ENCODE measurements at regions not wholly inside any gene's neighbourhood (a gene's known extent, or its start where the extent isn't known, plus 50 kb on each side); places are given as distances from the start of the nearest gene placed in this dataset.
A peak's percentile ranks its signal among the peaks of the same experiment; 100 is the strongest.
"Not testable (repeated sequence)": the region's sequence is repeated elsewhere in the genome, so short reads cannot be mapped to it uniquely, and the experiment has no call there.

DNA sequence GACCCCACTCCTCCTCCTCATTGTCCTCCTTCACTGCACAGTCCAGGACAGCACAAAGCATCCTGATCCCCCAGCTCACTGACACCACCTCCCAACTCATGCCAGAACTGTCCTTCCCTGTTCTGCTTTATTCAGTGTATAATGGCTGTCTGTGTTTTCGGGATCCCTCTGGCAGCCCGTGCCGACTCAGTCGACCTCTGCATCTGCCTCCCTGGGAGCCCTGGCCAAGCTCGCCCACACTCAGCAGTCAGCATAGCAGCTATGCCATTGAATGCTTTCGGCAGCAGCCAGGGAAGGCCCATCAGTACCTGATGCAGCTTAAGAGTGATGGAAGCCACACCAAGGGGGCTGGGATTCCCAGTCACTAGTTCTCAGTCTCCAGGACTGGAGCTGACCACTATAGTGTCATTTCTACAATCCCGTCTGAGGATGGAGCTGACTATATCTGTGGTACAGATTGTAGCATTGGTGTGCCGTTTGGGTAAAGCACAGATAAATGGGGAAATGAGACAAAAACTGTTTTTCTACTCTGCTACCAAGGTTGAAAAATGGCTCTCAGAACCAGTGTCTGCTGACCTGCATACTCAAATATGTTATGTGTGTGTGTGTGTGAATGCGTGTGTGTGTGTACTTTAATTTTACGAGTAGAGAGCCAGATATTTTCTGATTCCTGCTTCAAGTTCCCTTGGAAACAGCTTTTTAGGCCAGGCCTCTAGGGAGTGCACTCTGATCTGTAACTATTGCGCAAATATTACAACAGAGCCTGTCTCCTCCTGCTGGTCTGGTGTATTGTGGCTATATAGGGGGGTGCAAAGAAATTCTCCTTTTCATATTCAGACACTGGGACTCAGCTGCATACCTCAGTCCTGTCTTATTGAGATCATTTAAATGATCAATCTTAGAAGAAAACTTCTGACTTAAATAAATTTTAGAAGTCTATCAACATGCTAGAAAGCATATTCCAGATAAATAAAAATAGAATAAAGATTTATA lies 78.8 kb upstream of the TOP3B start:
- peak in 20 of 56 donors; percentile 8 to 48 (median 20) for DNase-seq

DNA sequence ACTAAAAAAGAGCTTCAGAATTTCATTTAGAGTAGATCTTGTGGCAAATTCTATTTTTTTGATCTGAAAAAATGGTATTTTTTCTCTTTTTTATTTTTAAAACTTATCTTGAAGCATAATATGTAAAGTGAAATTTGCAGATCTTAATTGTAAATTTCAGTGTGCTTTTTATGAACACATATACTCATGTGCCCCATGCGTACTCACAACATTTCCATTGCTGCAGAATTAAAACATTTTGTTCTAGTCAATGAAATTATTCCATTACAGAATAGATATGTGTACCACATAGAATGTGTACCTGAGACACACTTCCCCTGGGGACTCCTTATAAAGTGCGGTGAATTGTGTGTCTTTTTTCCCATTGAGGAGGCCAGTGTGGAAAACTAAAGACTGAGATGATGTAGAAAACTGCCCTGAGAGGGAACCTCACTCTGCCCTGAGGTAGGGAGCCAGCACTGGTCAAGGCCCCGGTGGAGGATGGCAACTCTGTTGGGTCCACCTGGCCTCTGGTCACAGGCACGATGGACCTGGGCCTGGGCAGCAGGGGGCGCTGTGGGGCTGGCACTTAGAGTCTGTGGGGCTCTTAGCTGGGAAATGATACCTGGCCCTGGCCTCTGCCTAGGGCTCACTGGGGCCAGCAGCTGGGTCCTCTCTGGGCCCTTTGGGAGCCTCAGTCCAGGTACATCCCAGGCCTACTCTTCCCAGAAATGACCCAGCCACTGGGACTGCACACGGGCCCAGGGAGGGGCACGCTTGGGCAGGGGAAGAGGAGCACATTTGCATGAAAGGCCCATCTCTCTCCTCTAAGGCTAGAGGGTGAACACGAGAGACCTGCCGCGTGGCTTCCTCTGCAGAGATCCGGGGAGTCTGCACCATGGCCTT lies 77.9 kb upstream of the TOP3B start:
- peak in 26 of 56 donors; percentile 5 to 73 (median 26) for DNase-seq

- DNase-seq, result no peak
Observed at GRCh38 chr22:22059291-22060002, 76.9 kb upstream of the TOP3B start.

GRCh38 chr22:22058633-22059290 lies 76.2 kb upstream of the TOP3B start:
- DNase-seq, result no peak

DNA sequence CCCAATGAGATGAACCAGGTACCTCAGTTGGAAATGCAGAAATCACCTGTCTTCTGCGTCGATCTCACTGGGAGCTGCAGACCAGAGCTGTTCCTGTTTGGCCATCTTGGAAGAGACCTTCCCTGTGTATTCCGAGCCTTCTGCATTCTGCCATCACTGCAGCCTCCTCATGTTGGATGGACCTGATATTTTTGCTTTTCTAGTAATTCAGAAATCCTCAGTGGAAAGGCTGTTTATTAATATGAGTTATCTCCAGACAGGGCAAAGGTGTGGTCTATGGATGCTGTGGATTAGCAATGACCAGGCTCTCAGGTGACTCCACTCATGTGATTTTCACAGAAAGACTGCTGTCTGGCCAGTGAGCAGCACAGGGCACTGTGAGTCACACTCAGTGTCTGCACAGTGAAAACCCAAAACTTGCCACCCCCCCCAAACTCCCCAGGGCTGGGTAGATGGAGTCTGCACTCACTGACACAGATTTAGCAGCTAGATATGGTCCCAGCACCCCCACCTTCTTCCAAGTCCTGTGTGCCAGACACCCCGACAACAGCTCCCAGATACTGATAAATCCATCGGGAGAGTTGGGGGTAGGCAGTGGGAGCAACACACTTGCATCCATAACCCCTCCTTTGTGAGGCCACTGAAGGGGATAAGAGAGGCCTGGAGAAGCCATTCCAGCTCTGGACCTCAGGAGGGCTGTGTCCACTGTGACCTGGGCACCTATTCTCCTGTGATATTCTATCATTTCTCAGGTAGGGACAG lies 75.2 kb upstream of the TOP3B start:
- DNase-seq, result no peak

GRCh38 chr22:22056809-22057594 lies 74.4 kb upstream of the TOP3B start:
- not testable (repeated sequence) for DNase-seq

- DNase-seq, result not testable (repeated sequence)
Observed at GRCh38 chr22:22052548-22053139, 70.1 kb upstream of the TOP3B start.

DNA sequence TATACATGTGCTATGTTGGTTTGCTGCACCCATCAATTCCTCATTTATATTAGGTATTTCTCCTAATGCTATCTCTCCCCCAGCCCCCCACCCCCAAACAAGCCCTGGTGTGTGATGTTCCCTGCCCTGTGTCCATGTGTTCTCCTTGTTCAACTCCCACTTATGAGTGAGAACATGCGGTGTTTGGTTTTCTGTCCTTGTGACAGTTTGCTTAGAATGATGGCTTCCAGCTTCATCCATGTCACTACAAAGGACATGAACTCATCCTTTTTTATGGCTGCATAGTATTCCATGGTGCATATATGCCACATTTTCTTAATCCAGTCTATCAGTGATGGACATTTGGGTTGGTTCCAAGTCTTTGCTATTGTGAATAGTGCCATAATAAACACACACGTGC lies 68.4 kb upstream of the TOP3B start:
- not testable (repeated sequence) for DNase-seq

DNA sequence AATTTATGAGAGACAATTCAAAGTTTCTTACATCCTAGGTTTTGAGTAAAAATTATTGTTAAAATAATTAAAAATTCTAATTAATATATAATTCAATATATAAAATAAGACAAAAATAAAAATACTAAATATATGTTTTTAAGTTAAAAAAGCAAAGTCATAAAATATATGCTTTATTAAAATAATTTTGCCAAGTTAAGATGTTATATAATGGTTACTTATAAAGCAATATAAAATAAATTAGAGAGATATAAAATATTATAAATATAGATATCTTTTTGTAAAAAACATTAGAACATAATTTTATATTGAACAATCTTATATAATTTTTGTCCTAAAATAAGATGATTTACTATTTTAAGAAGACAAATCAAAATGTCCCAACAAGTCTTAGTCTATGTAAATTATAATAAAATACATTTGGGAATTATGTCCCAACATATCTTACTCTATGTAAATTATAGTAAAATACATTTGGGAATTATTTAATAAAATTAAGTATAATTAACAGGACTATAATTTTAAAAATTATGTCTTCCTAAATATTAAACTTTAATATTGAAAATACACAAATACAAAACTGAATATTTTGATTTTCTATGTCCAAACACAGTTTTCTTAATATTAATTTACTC lies 67.7 kb upstream of the TOP3B start:
- DNase-seq, result no peak

DNA sequence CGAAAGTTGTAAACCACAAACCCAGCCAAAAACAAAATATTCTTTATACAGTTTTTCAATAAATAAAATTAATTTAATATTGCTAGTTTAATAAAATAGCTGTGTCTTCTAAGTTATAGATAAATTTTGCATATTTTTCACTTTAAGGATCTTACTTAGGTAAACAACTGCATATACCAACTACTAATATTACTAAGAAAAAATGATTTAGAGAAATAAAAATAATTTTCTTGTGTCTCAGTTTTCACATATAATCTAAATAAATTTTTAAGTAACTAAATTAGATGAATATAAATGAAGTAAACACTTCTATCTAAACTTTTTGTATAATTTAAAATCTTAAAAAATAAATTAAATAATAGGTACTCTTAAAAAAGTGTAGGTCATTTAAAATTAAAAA lies 67.1 kb upstream of the TOP3B start:
- no peak for DNase-seq

DNA sequence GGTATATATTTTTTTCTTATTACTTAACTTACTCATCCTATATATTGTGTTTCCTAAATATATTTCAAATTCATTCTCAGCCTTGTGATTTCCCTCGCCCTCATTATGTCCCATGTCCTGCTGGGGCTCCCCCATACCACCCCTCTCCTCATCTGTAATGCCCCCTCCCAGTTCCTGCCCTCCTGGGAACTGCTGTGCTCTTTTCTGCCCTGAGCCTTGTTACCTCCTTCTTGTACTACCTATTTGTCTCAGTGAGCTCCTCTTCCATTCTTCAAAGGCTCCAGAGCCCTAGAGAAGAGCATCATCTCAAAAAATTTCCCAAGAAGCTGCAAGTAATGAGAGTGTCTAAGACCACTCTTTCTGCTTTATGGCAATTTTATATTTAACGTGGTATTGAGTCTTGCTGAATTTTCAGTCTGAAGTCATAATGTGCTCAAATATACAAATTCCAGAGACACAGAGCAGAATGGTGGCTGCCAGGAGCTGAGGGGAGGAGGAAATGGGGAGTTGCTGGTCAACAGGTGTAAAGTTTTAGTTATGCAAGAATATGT lies 66.5 kb upstream of the TOP3B start:
- DNase-seq, result no peak

GRCh38 chr22:22048318-22048942 lies 65.8 kb upstream of the TOP3B start:
- DNase-seq, result no peak

GRCh38 chr22:22047776-22048175 lies 65.2 kb upstream of the TOP3B start:
- no peak for DNase-seq

DNA sequence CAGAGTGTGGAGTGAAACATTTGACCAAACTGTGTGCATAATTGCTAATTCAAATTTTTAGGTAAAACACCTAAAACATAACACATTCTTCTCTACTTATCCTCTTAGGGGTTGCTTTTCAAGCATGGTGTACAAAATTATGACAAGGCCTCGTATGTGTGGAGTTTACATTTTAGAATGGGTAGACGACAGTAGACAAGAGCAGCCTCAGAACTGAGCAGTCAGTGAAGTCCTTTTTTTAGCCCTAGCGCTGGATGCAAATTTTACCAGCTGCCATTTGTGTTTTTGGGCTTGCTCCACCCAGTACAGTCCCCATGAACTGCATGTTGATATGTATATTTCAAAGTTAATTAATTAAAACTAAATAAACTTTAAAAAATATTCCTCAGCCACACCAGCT lies 64.7 kb upstream of the TOP3B start:
- DNase-seq, result no peak

GRCh38 chr22:22046370-22046769 lies 63.8 kb upstream of the TOP3B start:
- DNase-seq, result no peak

DNA sequence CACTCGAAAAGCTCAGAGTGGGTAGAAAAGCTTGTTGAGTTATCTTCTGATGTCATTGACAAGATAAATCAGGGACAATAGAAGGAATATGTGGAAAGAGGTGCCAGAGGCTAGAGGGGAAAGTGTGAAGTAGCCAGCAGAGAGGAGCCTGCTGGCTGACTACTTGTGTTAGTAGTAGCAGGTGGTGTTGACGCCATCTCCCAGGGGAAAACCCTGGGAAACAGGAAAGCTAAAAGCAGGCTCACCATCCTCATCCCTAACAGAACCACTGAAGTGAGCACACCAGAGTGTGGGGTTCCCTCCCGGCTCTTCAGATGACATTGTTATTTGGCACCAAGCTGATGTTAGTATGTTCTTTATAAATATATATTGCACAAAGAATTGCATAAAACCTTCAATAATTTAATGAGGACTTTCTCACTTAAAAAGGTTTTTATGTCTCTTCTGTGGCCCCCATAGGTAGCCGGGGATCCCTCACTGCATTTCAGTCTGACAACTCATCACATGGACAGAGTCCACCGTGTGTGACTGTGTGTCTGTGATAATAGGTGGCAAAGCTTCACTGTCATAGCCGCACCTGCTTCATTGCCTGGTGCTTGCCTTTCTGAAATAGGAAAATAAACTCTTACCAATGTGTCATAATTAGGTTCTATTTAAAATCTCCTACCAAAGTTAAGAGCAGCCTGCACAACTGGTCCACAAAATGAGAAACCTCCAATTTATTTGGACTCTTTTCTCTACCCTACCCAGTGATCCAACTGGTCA lies 63.2 kb upstream of the TOP3B start:
- DNase-seq, result no peak

DNA sequence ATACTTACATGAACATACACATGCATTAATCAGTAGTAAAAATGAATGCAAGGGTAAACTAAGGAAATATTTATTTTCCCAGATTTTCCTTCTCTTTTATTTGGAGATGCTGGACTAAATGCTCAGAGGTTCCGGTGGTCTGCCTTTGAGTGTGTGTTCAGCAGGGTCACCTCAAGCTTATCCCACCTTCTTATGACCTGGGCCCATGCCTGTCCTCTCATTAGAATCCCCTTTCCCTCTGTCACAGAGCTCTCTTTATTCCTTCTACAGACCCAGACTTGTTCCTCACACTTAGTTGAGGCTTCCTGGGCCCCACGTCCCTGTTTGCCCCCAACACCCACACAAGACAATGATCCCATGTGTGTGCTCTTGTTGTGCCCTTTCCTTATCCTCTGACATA lies 61.6 kb upstream of the TOP3B start:
- no peak for DNase-seq

Measured in amygdala (tissue), 56 donors.